ENCODE measurements at regions not wholly inside any gene's neighbourhood (a gene's known extent, or its start where the extent isn't known, plus 50 kb on each side); places are given as distances from the start of the nearest gene placed in this dataset.

DNA sequence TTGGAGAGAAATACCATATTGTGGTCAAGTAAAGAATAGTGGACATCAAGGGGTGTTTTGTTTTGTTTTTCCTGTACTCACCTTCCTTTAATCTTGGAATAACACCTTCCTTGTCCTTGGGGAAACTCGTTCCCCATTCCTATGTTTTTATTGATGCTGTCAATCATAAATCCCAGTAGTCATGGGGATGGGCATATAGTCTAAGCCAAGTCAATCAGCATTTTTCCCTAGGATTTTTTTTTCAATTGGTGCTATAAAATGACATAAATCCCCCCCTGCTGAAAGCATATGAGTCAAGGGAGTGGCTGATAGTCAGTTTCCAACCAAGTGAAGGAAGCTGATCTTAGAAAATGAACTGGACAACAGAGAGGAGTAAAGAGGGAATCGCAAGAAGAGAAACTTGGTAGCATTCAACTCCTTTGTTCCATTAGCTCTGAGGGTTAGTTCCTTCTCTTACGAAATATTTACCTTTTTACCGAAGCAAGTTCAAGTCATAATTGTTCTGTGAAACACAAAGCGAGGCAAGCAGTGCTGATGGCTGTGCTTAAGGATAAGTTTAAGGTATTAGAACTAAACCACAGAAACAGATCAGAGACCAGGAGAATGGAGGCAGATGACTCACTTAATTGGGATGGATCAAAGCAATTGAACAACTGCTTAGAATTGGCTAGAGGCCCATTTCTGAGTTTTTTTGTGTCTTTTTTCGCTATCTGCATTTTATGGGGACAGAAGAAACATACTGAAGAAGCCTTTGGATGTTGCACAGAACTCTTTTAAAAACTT lies 218.6 kb downstream of the SEMA6A start:
- no peaks in the 10 kb centered on the region for H3K27me3 ChIP-seq (ENCODE audit: control insufficient read depth, insufficient read depth, low read length)

GRCh38 chr5:116354699-116355098 lies 219.9 kb downstream of the SEMA6A start:
- peaks cover 7% of the 10 kb centered on the region for H3K9me3 ChIP-seq (ENCODE audit: control insufficient read depth, insufficient read depth, low read length)
- H3K27ac ChIP-seq (ENCODE audit: low read depth, low read length), result no peak overlapping the region
- H3K4me3 ChIP-seq (ENCODE audit: low read depth, low read length), result no peak overlapping the region
- H3K27me3 ChIP-seq (ENCODE audit: control insufficient read depth, insufficient read depth, low read length), result no peaks in the 10 kb centered on the region
- H3K4me1 ChIP-seq (ENCODE audit: control insufficient read depth, insufficient read depth, low read length), result no peaks in the 10 kb centered on the region
- no peaks in the 10 kb centered on the region for H3K36me3 ChIP-seq (ENCODE audit: control insufficient read depth, insufficient read depth, low read length)
- DNase-seq (ENCODE audit: low read depth in 4 of 6, low spot score in 6 of 6), result no peak

More for the DNA sequence above, 218.6 kb downstream of the SEMA6A start:
- Histone ChIP-seq H3K36me3 (ENCODE audit: control insufficient read depth, insufficient read depth, low read length) (no peaks in the 10 kb centered on the region), H3K4me3 (ENCODE audit: low read depth, low read length) (no peak overlapping the region), H3K9me3 (ENCODE audit: control insufficient read depth, insufficient read depth, low read length) (peaks cover 7% of the 10 kb centered on the region), H3K27ac (ENCODE audit: low read depth, low read length) (no peak overlapping the region), H3K4me1 (ENCODE audit: control insufficient read depth, insufficient read depth, low read length) (peaks cover 8% of the 10 kb centered on the region)
- DNase-seq (ENCODE audit: low read depth in 4 of 6, low spot score in 6 of 6), result no peak
- WGBS (ENCODE audit: insufficient coverage), result 97% methylated on average over 5 of the region's 6 CpGs

GRCh38 chr5:116347657-116348056 lies 227.0 kb downstream of the SEMA6A start:
- no CpG with 5 or more reads among the region's 1 CpG for WGBS (ENCODE audit: insufficient coverage)
- no peak overlapping the region for H3K4me3 ChIP-seq (ENCODE audit: low read depth, low read length)

DNA sequence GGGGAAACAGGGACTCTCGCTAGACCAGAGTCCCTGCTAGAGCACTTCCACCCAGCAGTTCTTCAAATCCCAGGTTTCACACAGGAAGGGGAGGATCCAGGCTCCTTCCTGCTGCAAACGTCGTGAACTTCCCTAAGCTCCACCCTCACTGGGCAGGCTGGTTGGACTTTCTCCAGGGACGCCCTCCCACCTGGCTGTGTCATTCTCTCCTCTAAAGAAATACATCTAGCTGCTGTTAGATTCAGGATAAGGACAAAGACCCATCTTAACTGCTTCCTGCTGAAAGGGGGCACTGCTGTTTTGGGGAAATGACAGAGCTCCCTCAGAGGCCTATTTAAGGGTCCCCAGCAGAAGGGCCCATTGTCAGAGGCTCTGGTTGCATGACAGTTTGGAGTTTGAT lies 230.7 kb downstream of the SEMA6A start:
- Histone ChIP-seq H3K27ac (ENCODE audit: low read depth, low read length) (no peak overlapping the region), H3K9me3 (ENCODE audit: control insufficient read depth, insufficient read depth, low read length) (peaks cover 2% of the 10 kb centered on the region), H3K4me1 (ENCODE audit: control insufficient read depth, insufficient read depth, low read length) (no peaks in the 10 kb centered on the region), H3K4me3 (ENCODE audit: low read depth, low read length) (no peak overlapping the region), H3K27me3 (ENCODE audit: control insufficient read depth, insufficient read depth, low read length) (no peaks in the 10 kb centered on the region), H3K36me3 (ENCODE audit: control insufficient read depth, insufficient read depth, low read length) (no peaks in the 10 kb centered on the region)
- DNase-seq (ENCODE audit: low read depth in 4 of 6, low spot score in 6 of 6), result no peak
- 60% methylated on average over 2 of the region's 4 CpGs for WGBS (ENCODE audit: insufficient coverage)

More at GRCh38 chr5:116347657-116348056, 227.0 kb downstream of the SEMA6A start:
- peaks cover 2% of the 10 kb centered on the region for H3K9me3 ChIP-seq (ENCODE audit: control insufficient read depth, insufficient read depth, low read length)
- no peak overlapping the region for H3K27ac ChIP-seq (ENCODE audit: low read depth, low read length)
- no peaks in the 10 kb centered on the region for H3K27me3 ChIP-seq (ENCODE audit: control insufficient read depth, insufficient read depth, low read length)
- no peak for DNase-seq (ENCODE audit: low read depth in 4 of 6, low spot score in 6 of 6)
- no peaks in the 10 kb centered on the region for H3K36me3 ChIP-seq (ENCODE audit: control insufficient read depth, insufficient read depth, low read length)
- no peaks in the 10 kb centered on the region for H3K4me1 ChIP-seq (ENCODE audit: control insufficient read depth, insufficient read depth, low read length)

Measured in spinal cord (tissue), 9 donors.